Transverse colon (tissue), 3 donors: ENCODE measurements at regions not wholly inside any gene's neighbourhood (a gene's known extent, or its start where the extent isn't known, plus 50 kb on each side); places are given as distances from the start of the nearest gene placed in this dataset.

Source experiments
- POLR2A ChIP-seq: fragments of 450-650 bp; IDR thresholded peaks from one replicate; pipeline ENCODE4 v1.6.1; 2016; ENCODE audit warnings: antibody characterized with exemption, mild to moderate bottlenecking, moderate library complexity
- TF ChIP-seq, protein P1 (sequence below), 5 experiments: fragments of 200-600 bp in 3 of 5; fragments of 450-650 bp in 2 of 5; sonication (generic) in 3 of 5; IDR thresholded peaks; 1 replicate in 2 of 5; 2 replicates in 3 of 5; pipeline ENCODE4 v1.5.1; 2016 to 2017; ENCODE audit warnings: antibody characterized with exemption in 5 of 5, inconsistent platforms in 3 of 5, mild to moderate bottlenecking in 2 of 5, moderate library complexity in 1 of 5

DNA sequence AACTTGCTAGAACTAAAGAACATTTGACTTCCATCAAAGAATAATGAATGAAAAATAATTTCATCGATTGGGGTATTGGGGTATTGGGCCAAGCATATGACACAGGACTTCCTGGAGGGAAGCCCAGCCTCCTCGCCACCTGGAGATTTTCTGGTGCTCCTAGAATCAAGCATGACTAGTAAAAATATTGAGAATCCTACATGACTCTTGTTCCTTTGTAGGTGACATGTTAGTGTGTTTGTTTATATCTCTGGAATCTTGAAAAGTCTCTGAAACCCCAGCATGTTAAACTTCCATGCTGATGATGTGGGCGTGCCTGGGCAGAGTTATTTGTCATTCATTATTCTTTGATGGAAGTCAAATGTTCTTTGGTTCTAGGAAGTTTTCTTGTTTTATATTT is 90.1 kb upstream of the EPHB3 start:
- TF ChIP-seq, protein P1, sequence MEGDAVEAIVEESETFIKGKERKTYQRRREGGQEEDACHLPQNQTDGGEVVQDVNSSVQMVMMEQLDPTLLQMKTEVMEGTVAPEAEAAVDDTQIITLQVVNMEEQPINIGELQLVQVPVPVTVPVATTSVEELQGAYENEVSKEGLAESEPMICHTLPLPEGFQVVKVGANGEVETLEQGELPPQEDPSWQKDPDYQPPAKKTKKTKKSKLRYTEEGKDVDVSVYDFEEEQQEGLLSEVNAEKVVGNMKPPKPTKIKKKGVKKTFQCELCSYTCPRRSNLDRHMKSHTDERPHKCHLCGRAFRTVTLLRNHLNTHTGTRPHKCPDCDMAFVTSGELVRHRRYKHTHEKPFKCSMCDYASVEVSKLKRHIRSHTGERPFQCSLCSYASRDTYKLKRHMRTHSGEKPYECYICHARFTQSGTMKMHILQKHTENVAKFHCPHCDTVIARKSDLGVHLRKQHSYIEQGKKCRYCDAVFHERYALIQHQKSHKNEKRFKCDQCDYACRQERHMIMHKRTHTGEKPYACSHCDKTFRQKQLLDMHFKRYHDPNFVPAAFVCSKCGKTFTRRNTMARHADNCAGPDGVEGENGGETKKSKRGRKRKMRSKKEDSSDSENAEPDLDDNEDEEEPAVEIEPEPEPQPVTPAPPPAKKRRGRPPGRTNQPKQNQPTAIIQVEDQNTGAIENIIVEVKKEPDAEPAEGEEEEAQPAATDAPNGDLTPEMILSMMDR (IDR thresholded peaks at IDR 0.05), result no peak
- TF ChIP-seq POLR2A, result no peak
